Stimulated activated naive CD4-positive, alpha-beta T cell (primary cell): ENCODE measurements at regions not wholly inside any gene's neighbourhood (a gene's known extent, or its start where the extent isn't known, plus 50 kb on each side); places are given as distances from the start of the nearest gene placed in this dataset.

ENCODE experiments used
- DNase-seq, 6 experiments: peaks; one replicate each; lab custom pipeline; 2025; lab: John Stamatoyannopoulos, UW

- DNase-seq: no peak
Measured at GRCh38 chr1:56151402-56151801, 428.0 kb downstream of the PLPP3 start.

GRCh38 chr1:56150441-56151215 lies 428.7 kb downstream of the PLPP3 start:
- no peak for DNase-seq

- no peak for DNase-seq
Measured at GRCh38 chr1:56149761-56150160, 429.6 kb downstream of the PLPP3 start.

GRCh38 chr1:56148326-56149193 lies 430.8 kb downstream of the PLPP3 start:
- DNase-seq: no peak

- DNase-seq: no peak
Measured at GRCh38 chr1:56147459-56147858, 431.9 kb downstream of the PLPP3 start.

- DNase-seq: no peak
Measured at GRCh38 chr1:56147034-56147433, 432.3 kb downstream of the PLPP3 start.

GRCh38 chr1:56146449-56146848 lies 432.9 kb downstream of the PLPP3 start:
- no peak for DNase-seq

GRCh38 chr1:56145581-56145980 lies 433.8 kb downstream of the PLPP3 start:
- DNase-seq: no peak

- no peak for DNase-seq
Measured at GRCh38 chr1:56142301-56142700, 437.1 kb downstream of the PLPP3 start.

GRCh38 chr1:56139836-56140235 lies 439.5 kb downstream of the PLPP3 start:
- no peak for DNase-seq

GRCh38 chr1:56137521-56138505 lies 441.6 kb downstream of the PLPP3 start:
- DNase-seq: no peak

- DNase-seq: no peak
Measured at GRCh38 chr1:56137090-56137489, 442.3 kb downstream of the PLPP3 start.

GRCh38 chr1:56135864-56136147 lies 443.6 kb downstream of the PLPP3 start:
- no peak for DNase-seq

- no peak for DNase-seq
Measured at GRCh38 chr1:56135069-56135863, 444.1 kb downstream of the PLPP3 start.

- no peak for DNase-seq
Measured at GRCh38 chr1:56133522-56134472, 445.6 kb downstream of the PLPP3 start.

GRCh38 chr1:56132520-56132919 lies 446.8 kb downstream of the PLPP3 start:
- DNase-seq: no peak

- DNase-seq: no peak
Measured at GRCh38 chr1:56129837-56130236, 449.5 kb downstream of the PLPP3 start.

- no peak for DNase-seq
Measured at GRCh38 chr1:56125316-56125715, 454.0 kb downstream of the PLPP3 start.

GRCh38 chr1:56123826-56124225 lies 455.5 kb downstream of the PLPP3 start:
- no peak for DNase-seq

GRCh38 chr1:56123421-56123820 lies 455.9 kb downstream of the PLPP3 start:
- DNase-seq: no peak
